Trophoblast cell (in vitro differentiated cells and primary cell): ENCODE measurements at regions not wholly inside any gene's neighbourhood (a gene's known extent, or its start where the extent isn't known, plus 50 kb on each side); places are given as distances from the start of the nearest gene placed in this dataset.

Experiments
- DNase-seq, 2 donors: peaks; one replicate each; pipeline ENCODE4 v3.0.0-alpha.2; 2016
- H2AFZ ChIP-seq: 2 replicates; pipeline ENCODE4 v1.6.1; 2013; ENCODE audit warnings: low read length, moderate library complexity, mild to moderate bottlenecking; ENCODE audit not compliant: insufficient read depth, poor library complexity
- H2AK5ac ChIP-seq: 2 replicates; pipeline ENCODE4 v1.6.1; 2013; ENCODE audit warnings: mild to moderate bottlenecking, low read length
- H2BK120ac ChIP-seq: 2 replicates; pipeline ENCODE4 v1.6.1; 2013; ENCODE audit warnings: low read length, mild to moderate bottlenecking, moderate library complexity; ENCODE audit not compliant: insufficient read depth, poor library complexity
- H2BK12ac ChIP-seq: 2 replicates; pipeline ENCODE4 v1.6.1; 2013; ENCODE audit warnings: mild to moderate bottlenecking, low read length, moderate library complexity
- H2BK5ac ChIP-seq: 2 replicates; pipeline ENCODE4 v1.6.1; 2013; ENCODE audit warnings: low read length, low read depth, moderate library complexity, mild to moderate bottlenecking; ENCODE audit not compliant: poor library complexity
- H3K14ac ChIP-seq: 2 replicates; pipeline ENCODE4 v1.6.1; 2013; ENCODE audit warnings: mild to moderate bottlenecking, low read length
- H3K18ac ChIP-seq: 2 replicates; pipeline ENCODE4 v1.6.1; 2013; ENCODE audit warnings: mild to moderate bottlenecking, low read length
- H3K23ac ChIP-seq: 2 replicates; pipeline ENCODE4 v1.6.1; 2013; ENCODE audit warnings: low read length
- H3K27ac ChIP-seq: 2 replicates; pipeline ENCODE4 v1.5.1; 2013; ENCODE audit warnings: low read depth, mild to moderate bottlenecking, inconsistent platforms, low read length, moderate library complexity
- H3K27me3 ChIP-seq: 2 replicates; pipeline ENCODE4 v1.6.1; 2013; ENCODE audit warnings: inconsistent platforms, mild to moderate bottlenecking, low read length, moderate library complexity; ENCODE audit not compliant: insufficient read depth
- H3K36me3 ChIP-seq, 2 experiments: 1 replicate in 1 of 2; 2 replicates in 1 of 2; pipeline ENCODE4 v1.6.1; 2013; ENCODE audit warnings: low read length in 2 of 2, mild to moderate bottlenecking in 2 of 2, moderate library complexity in 1 of 2; ENCODE audit not compliant: insufficient read depth in 2 of 2, control insufficient read depth in 1 of 2
- H3K4ac ChIP-seq: 2 replicates; pipeline ENCODE4 v1.6.1; 2013; ENCODE audit warnings: low read depth, mild to moderate bottlenecking, low read length, moderate library complexity
- H3K4me1 ChIP-seq, 2 experiments: 1 replicate in 1 of 2; 2 replicates in 1 of 2; pipeline ENCODE4 v1.6.1; 2013; ENCODE audit warnings: low read length in 2 of 2, mild to moderate bottlenecking in 2 of 2, moderate library complexity in 1 of 2; ENCODE audit not compliant: insufficient read depth in 2 of 2, control insufficient read depth in 1 of 2
- H3K4me2 ChIP-seq: 2 replicates; pipeline ENCODE4 v1.6.1; 2013; ENCODE audit warnings: inconsistent platforms, mild to moderate bottlenecking, low read length, moderate library complexity
- H3K4me3 ChIP-seq: 2 replicates; pipeline ENCODE4 v1.5.1; 2013; ENCODE audit warnings: mild to moderate bottlenecking, low read depth, low read length, inconsistent platforms
- H3K79me1 ChIP-seq: one replicate; pipeline ENCODE4 v1.6.1; 2013; ENCODE audit warnings: low read length
- H3K79me2 ChIP-seq: 2 replicates; pipeline ENCODE4 v1.6.1; 2013; ENCODE audit warnings: low read length, mild to moderate bottlenecking; ENCODE audit not compliant: control insufficient read depth, insufficient read depth, poor library complexity
- H3K9ac ChIP-seq: 2 replicates; pipeline ENCODE4 v1.6.1; 2013; ENCODE audit warnings: mild to moderate bottlenecking, low read length
- H3K9me3 ChIP-seq: 2 replicates; pipeline ENCODE4 v1.6.1; 2013; ENCODE audit warnings: low read depth, mild to moderate bottlenecking, control low read depth, inconsistent platforms, low read length; ENCODE audit not compliant: insufficient read depth
- H4K12ac ChIP-seq: 2 replicates; pipeline ENCODE4 v1.6.1; 2013; ENCODE audit warnings: low read depth, mild to moderate bottlenecking, low read length, moderate library complexity
- H4K8ac ChIP-seq: 2 replicates; pipeline ENCODE4 v1.6.1; 2013; ENCODE audit warnings: low read depth, mild to moderate bottlenecking, low read length, moderate library complexity
- H4K91ac ChIP-seq: one replicate; pipeline ENCODE4 v1.6.1; 2013; ENCODE audit warnings: low read depth, mild to moderate bottlenecking, low read length, moderate library complexity
- WGBS: extraction: QIAGEN DNeasy Blood & Tissue Kit; methylation state at CpG from one replicate; pipeline ENCODE4 v1.1.7; 2013; ENCODE audit warnings: missing lambda C conversion rate; ENCODE audit not compliant: insufficient read length, insufficient coverage; ENCODE audit errors: extremely low coverage; 5-methylcytosine and 5-hydroxymethylcytosine counted together

- Histone ChIP-seq H3K9me3 (no peaks in the 10 kb centered on the region), H2BK120ac (no peak overlapping the region), H3K23ac (no peak overlapping the region), H3K18ac (no peak overlapping the region), H2BK12ac (no peak overlapping the region), H3K9ac (no peak overlapping the region), H3K36me3 (no peaks in the 10 kb centered on the region), H4K8ac (no peak overlapping the region), H4K91ac (no peak overlapping the region), H3K4ac (no peak overlapping the region), H3K4me1 (peaks cover 27 to 36% of the 10 kb centered on the region in 2 experiments), H3K4me3 (no peak overlapping the region), H2AFZ (no peak overlapping the region), H3K79me2 (no peaks in the 10 kb centered on the region), H3K27me3 (no peaks in the 10 kb centered on the region), H4K12ac (no peak overlapping the region), H2AK5ac (no peak overlapping the region), H3K79me1 (peaks cover 5% of the 10 kb centered on the region), H3K4me2 (no peak overlapping the region), H3K27ac (no peak overlapping the region), H2BK5ac (no peak overlapping the region), H3K14ac (no peak overlapping the region)
- no CpG with 5 or more reads among the region's 29 CpGs for WGBS
- no peak for DNase-seq
These were observed 120.9 kb upstream of the RPS6KA2 start for GRCh38 chr6:166747644-166748595.

- Histone ChIP-seq H4K12ac (no peak overlapping the region), H3K23ac (no peak overlapping the region), H3K14ac (no peak overlapping the region), H3K36me3 (no peaks in the 10 kb centered on the region), H3K79me2 (no peaks in the 10 kb centered on the region), H2AK5ac (no peak overlapping the region), H3K4me2 (no peak overlapping the region), H3K18ac (no peak overlapping the region), H2BK5ac (no peak overlapping the region), H3K4me1 (peaks cover 20 to 25% of the 10 kb centered on the region in 2 experiments), H3K27ac (no peak overlapping the region), H3K9ac (no peak overlapping the region), H3K9me3 (no peaks in the 10 kb centered on the region), H3K4ac (no peak overlapping the region), H2BK120ac (no peak overlapping the region), H2AFZ (no peak overlapping the region), H4K91ac (no peak overlapping the region), H4K8ac (no peak overlapping the region), H3K79me1 (peaks cover 2% of the 10 kb centered on the region), H2BK12ac (no peak overlapping the region), H3K27me3 (no peaks in the 10 kb centered on the region), H3K4me3 (no peak overlapping the region)
- WGBS, result no CpG with 5 or more reads among the region's 16 CpGs
- DNase-seq, result no peak
These were observed 119.0 kb upstream of the RPS6KA2 start for GRCh38 chr6:166745801-166746668.

DNA sequence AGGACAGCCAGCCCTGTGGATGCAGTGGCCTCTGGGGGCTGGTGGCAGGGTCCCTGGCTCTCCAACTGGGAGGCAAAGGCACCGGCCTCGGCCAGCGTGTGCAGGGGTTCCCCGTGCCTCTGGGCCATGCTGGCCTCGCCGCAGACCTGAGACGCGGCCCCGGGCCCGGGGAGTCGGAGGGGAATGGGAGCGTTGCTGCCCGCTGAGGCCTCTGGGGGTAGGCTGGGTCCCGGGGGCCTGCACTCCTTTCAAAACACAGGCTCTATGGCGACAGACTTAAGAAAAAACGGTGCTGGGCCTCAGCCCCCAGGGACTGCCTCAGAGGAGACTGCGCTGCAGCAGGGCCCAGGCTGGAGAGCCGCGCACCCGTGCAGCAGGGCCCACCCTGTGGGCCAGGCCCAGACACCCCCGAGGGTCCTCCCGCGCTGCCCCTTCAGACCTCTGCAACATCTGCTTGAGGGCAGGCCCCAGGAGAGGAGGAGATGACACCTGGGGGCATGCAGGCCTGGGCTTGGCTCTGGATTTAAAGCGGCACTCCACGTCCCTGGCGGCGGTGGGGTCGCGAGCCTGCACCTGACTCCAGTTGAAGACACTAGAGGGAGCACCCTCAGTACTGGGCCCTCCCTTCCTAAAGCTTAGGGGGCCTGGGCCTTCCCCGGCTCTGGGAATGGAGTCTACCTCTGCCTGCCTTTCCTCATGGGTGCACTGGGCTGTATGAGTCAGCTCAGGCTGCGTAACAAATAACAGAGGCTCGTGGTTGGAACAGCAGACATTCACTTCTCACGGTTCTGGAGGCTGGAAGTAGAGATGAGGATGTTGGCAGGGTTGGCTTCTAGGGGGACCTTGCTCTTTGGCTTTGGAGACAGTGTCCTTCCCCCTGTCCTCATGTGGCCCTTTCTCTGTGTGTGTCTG lies 117.4 kb upstream of the RPS6KA2 start:
- Histone ChIP-seq H2BK120ac (no peak overlapping the region), H2AK5ac (no peak overlapping the region), H3K23ac (no peak overlapping the region), H3K4me3 (no peak overlapping the region), H2BK5ac (no peak overlapping the region), H3K36me3 (no peaks in the 10 kb centered on the region), H3K27ac (peak overlapping the region; percentile 23), H4K8ac (no peak overlapping the region), H3K4me1 (peaks cover 14 to 19% of the 10 kb centered on the region in 2 experiments), H4K91ac (peak overlapping the region; percentile 1), H3K4me2 (no peak overlapping the region), H3K79me1 (peaks cover 4% of the 10 kb centered on the region), H2AFZ (no peak overlapping the region), H3K79me2 (no peaks in the 10 kb centered on the region), H4K12ac (no peak overlapping the region), H3K4ac (no peak overlapping the region), H3K27me3 (no peaks in the 10 kb centered on the region), H3K9me3 (no peaks in the 10 kb centered on the region), H3K14ac (no peak overlapping the region), H2BK12ac (no peak overlapping the region), H3K9ac (no peak overlapping the region), H3K18ac (no peak overlapping the region)
- DNase-seq, result peak in 1 of 2 donors; percentile 38
- no CpG with 5 or more reads among the region's 33 CpGs for WGBS
